NCI-H526 treated with DMSO at 0.1 percent for 48 hours (cell line): ENCODE measurements at regions not wholly inside any gene's neighbourhood (a gene's known extent, or its start where the extent isn't known, plus 50 kb on each side); places are given as distances from the start of the nearest gene placed in this dataset.

Source experiments
- DNase-seq: peaks from one replicate; lab custom pipeline; 2025; lab: John Stamatoyannopoulos, UW

GRCh38 chr22:48941033-48941902 lies 886.4 kb downstream of the BRD1 start:
- DNase-seq: no peak

GRCh38 chr22:48940266-48941032 lies 887.2 kb downstream of the BRD1 start:
- DNase-seq: no peak

- no peak for DNase-seq
Measured at GRCh38 chr22:48939441-48940265, 888.0 kb downstream of the BRD1 start.

- DNase-seq: no peak
Measured at GRCh38 chr22:48938741-48939140, 888.9 kb downstream of the BRD1 start.

GRCh38 chr22:48937032-48937639 lies 890.5 kb downstream of the BRD1 start:
- no peak for DNase-seq

GRCh38 chr22:48936391-48936790 lies 891.3 kb downstream of the BRD1 start:
- no peak for DNase-seq

GRCh38 chr22:48934446-48934845 lies 893.2 kb downstream of the BRD1 start:
- no peak for DNase-seq

GRCh38 chr22:48931452-48931851 lies 896.2 kb downstream of the BRD1 start:
- DNase-seq: no peak

GRCh38 chr22:48929276-48929790 lies 898.3 kb downstream of the BRD1 start:
- DNase-seq: no peak

- no peak for DNase-seq
Measured at GRCh38 chr22:48927591-48927990, 900.1 kb downstream of the BRD1 start.

GRCh38 chr22:48926643-48927042 lies 901.0 kb downstream of the BRD1 start:
- no peak for DNase-seq

GRCh38 chr22:48926136-48926535 lies 901.5 kb downstream of the BRD1 start:
- no peak for DNase-seq

- DNase-seq: no peak
Measured at GRCh38 chr22:48925450-48925849, 902.2 kb downstream of the BRD1 start.

- DNase-seq: no peak
Measured at GRCh38 chr22:48923996-48924395, 903.7 kb downstream of the BRD1 start.

GRCh38 chr22:48923165-48923865 lies 904.4 kb downstream of the BRD1 start:
- DNase-seq: no peak

- DNase-seq: no peak
Measured at GRCh38 chr22:48921411-48921903, 906.2 kb downstream of the BRD1 start.

GRCh38 chr22:48920776-48921241 lies 906.9 kb downstream of the BRD1 start:
- no peak for DNase-seq

- no peak for DNase-seq
Measured at GRCh38 chr22:48919851-48920589, 907.7 kb downstream of the BRD1 start.

GRCh38 chr22:48919187-48919590 lies 908.5 kb downstream of the BRD1 start:
- DNase-seq: peak; percentile 24

GRCh38 chr22:48918585-48919186 lies 909.0 kb downstream of the BRD1 start:
- peak; percentile 39 for DNase-seq
